HG02571 (cell line): ENCODE measurements at regions not wholly inside any gene's neighbourhood (a gene's known extent, or its start where the extent isn't known, plus 50 kb on each side); places are given as distances from the start of the nearest gene placed in this dataset.
A peak's percentile ranks its signal among the peaks of the same experiment; 100 is the strongest.
"Not testable (repeated sequence)": the region's sequence is repeated elsewhere in the genome, so short reads cannot be mapped to it uniquely, and the experiment has no call there.

ENCODE experiments used
- ATAC-seq: cut with Tn5 transposase; IDR thresholded peaks from one replicate; pipeline ENCODE4 v1.9.1; 2021; ENCODE audit warnings: mild to moderate bottlenecking, moderate library complexity; ENCODE audit not compliant: unreplicated experiment

GRCh38 chr4:59689149-59689548 lies 1511.0 kb upstream of the ADGRL3 start:
- no peak for ATAC-seq

- ATAC-seq, result no peak
Measured at GRCh38 chr4:59695355-59696053, 1504.6 kb upstream of the ADGRL3 start.

DNA sequence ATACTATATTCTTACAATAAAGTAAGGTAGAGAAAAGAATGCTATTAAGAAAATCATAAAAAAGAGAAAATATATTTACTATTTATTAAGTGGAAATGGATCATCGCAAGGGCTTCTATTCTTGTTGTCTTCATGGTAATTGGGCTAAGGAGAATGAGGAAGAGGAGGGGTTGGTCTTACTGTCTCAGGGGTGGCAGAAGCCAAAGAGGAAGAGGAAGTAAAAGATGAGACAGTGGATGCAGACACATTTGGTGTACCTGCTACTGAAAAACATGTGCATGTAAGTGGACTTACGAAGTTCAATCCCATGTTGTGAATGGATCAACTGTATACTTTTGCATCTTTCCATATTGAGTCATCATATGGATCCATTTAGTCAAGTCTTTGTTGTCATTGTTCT lies 1502.1 kb upstream of the ADGRL3 start:
- ATAC-seq, result no peak

DNA sequence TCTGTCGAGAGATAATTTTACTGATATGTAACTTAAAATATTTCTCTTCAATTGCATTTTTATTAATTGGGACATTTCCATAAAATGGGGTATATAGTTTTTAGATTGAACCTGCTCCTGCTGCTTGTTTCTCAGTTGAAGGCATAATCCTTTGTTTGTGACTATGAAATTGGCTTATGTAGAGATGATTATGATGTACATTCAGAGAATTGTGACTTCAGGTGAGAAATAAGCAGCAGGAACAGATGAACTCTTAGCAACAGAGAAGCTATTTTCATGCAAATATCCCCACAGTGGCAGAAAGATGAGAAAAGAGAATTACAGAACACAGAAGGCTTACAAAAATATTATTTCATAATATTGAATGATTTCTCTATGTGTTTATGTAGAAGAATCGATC lies 1499.5 kb upstream of the ADGRL3 start:
- ATAC-seq, result no peak

- ATAC-seq, result no peak
Measured at GRCh38 chr4:59704616-59705015, 1495.5 kb upstream of the ADGRL3 start.

GRCh38 chr4:59712470-59712869 lies 1487.7 kb upstream of the ADGRL3 start:
- no peak for ATAC-seq

DNA sequence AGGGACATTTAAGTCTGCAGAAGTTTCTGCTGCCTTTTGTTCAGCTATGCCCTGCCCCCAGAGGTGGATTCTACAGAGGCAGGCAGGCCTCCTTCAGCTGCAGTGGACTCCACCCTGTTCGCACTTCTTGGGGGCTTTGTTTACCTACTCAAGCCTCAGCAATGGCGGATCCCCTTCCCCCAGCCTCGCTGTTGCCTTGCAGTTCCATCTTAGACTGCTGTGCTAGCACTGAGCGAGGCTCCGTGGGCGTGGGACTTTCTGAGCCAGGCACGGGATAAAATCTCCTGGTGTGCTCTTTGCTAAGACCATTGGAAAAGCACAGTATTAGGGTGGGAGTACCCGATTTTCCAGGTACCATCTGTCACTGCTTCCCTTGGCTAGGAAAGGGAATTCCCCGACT lies 1475.8 kb upstream of the ADGRL3 start:
- ATAC-seq, result not testable (repeated sequence)

DNA sequence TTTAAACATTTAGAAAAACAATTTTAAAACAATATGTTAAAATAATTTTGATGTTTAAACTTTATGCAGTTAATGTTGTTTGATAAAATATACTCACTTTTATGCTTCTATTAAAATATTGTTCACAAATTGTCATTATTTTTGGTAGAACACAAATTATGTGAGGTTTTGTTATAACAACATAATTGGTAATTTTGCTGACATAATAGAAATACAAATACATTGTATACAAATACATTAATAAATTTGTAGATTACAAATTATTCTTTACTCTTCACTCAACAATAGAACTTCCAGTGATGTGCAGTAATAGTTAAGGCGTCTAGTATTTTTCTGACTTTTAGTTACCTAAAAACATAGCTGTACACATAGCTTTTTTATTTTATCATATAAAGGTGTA lies 1472.4 kb upstream of the ADGRL3 start:
- no peak for ATAC-seq

DNA sequence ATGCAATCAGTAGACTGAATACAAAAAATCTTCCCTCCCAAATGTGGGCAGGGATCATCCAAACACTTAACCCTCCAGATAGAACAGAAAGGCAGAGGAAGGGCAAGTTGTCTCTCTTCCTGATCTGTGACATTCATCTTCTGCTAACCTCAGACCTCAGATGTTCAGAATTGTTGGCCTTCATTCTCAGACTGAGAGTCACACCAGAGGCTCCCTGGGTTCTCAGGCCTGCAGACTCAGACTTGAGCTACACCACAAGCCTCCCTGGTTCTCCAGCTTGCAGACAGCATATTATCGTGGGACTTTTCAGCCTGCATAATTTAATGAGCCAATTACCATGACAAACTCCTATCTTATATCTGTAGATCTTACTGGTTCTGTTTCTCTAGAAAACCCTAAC lies 1471.6 kb upstream of the ADGRL3 start:
- ATAC-seq, result no peak

DNA sequence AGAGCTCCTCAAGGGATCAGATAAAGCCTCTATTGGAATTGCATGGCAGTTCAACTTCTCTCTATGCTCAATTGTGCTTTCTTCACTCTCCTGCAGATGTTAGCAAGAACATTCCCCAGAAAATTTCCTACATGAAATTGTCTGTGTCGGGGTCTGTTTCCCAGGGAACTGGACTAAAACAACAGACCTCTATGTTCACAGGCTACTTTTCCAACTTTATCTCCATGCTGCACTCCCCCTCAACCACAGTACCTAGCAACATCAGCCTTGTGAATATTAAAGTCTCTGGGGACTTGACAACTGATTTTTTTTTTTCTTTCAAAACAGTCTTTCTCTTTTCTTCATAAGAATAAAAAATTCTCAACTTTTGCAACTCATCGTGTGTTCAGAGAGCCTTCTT lies 1470.8 kb upstream of the ADGRL3 start:
- no peak for ATAC-seq

DNA sequence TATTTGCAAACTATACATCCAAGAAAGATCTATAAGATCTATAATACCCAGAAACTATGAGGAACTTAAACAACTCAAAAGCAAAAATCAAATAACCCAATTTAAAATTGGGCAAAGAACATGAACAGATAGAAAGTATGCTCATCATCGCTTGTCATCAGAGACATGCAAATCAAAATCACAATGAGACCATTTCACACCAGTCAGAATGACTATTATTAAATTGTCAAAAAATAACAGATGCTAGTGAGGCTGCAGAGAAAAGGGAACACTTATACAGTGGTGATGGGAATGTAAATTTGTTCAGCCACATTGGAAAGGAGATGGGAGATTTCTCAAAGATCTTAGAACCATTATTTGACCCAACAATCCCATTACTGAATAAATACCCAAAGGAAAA lies 1451.7 kb upstream of the ADGRL3 start:
- ATAC-seq, result no peak

- no peak for ATAC-seq
Measured at GRCh38 chr4:59759082-59759825, 1440.9 kb upstream of the ADGRL3 start.

DNA sequence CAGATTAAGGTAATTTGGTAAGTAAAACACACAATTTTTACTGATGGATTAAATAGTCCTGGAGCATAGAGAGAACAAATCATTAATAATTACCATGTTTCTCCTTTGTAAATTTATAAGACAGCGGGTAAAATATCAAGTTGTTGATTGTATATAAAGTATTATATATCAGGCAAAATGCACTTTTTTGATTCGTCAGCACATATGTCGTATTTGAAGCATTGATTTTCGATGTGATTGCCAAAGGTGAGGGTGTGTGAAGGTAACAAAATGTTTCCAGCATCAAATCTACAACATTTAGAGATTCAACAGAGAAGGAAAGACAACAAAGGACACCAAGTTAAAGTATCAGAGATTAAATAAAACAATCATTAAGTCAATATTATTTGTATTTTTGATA lies 1437.8 kb upstream of the ADGRL3 start:
- no peak for ATAC-seq

- no peak for ATAC-seq
Measured at GRCh38 chr4:59770601-59771264, 1429.4 kb upstream of the ADGRL3 start.

DNA sequence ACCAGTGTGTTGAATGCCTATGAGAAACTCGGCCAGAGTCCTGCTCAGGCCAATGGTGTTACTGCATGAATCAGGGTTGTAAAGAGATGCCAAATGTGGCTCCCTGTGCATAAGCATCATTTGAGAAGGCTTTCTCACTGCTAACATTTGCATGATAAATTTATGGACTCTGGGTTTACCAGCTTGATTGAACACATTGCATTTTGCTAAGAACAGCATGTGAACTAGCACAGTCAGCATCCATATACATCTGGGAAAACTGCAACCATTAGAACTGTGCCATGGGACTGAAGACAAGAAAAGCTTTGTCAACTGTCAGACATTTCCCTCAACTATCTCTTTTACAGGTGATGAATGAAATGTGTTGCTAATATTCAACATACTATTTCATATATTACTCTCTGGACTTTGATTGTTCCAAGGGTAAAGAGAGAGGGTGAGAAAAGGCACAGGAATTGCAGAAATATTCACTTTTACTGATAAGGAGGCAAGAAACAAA lies 1427.4 kb upstream of the ADGRL3 start:
- no peak for ATAC-seq

- not testable (repeated sequence) for ATAC-seq
Measured at GRCh38 chr4:59780271-59780670, 1419.9 kb upstream of the ADGRL3 start.

DNA sequence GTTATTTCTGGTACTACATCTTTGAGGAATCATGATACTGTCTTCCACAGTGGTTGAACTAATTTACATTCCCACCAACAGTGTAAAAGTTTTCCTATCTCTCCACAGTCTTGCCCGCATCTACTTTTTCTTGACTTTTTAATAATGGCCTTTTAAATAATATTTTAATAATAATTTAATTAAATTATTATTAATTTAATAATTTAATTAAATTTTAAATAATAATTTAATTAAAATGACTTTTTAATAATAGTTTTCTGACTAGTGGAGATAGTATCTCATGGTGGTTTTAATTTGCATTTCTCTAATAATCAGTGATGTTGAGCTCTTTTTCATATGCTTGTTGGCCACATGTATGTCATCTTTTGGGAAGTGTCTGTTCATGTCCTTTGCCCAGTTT lies 1395.0 kb upstream of the ADGRL3 start:
- ATAC-seq, result no peak

- no peak for ATAC-seq
Measured at GRCh38 chr4:59814402-59815010, 1385.6 kb upstream of the ADGRL3 start.

- peak; percentile 74 for ATAC-seq
Measured at GRCh38 chr4:59818656-59819055, 1381.5 kb upstream of the ADGRL3 start.

DNA sequence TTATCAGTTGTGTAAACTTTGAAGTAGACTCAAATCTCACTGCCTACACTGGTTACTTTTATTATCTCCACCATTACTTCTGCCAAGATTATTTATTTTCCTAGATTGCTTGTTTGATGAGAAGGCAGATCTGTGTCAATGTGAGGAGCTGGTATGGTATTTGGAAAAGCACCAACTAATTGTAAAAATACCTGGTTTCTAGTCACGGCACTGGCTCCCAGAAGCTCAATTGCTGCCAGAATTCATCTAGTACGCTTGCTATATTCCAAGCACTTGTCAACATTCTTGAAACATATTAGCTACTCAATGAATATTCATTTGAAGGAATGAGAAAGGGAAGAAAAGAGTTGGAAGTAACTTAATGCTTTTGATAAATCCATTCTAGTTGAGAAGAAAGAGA lies 1376.8 kb upstream of the ADGRL3 start:
- no peak for ATAC-seq

GRCh38 chr4:59825104-59825503 lies 1375.0 kb upstream of the ADGRL3 start:
- no peak for ATAC-seq
